Esophagus squamous epithelium (tissue), 4 donors: ENCODE measurements at regions not wholly inside any gene's neighbourhood (a gene's known extent, or its start where the extent isn't known, plus 50 kb on each side); places are given as distances from the start of the nearest gene placed in this dataset.

Source experiments
- CTCF ChIP-seq, 6 experiments: fragments of 450-650 bp in 4 of 6; fragments of 200-600 bp in 2 of 6; sonication (generic) in 2 of 6; IDR thresholded peaks; one replicate each; pipeline ENCODE4 v1.5.1; 2016 to 2019; ENCODE audit warnings: antibody characterized with exemption in 6 of 6, mild to moderate bottlenecking in 4 of 6, moderate library complexity in 4 of 6
- POLR2A ChIP-seq, 4 donors: fragments of 450-650 bp; IDR thresholded peaks; one replicate each; pipeline ENCODE4 v1.6.1; 2017; ENCODE audit warnings: antibody characterized with exemption in 4 of 4, mild to moderate bottlenecking in 4 of 4, moderate library complexity in 3 of 4

- TF ChIP-seq POLR2A (IDR thresholded peaks at IDR 0.05) (no peak), CTCF (IDR thresholded peaks at IDR 0.05) (no peak)
These were observed 1834.7 kb upstream of the PIK3C3 start for GRCh38 chr18:40120356-40120755.
